HG02571 (cell line): ENCODE measurements at regions not wholly inside any gene's neighbourhood (a gene's known extent, or its start where the extent isn't known, plus 50 kb on each side); places are given as distances from the start of the nearest gene placed in this dataset.

Experiments used
- ATAC-seq: cut with Tn5 transposase; IDR thresholded peaks from one replicate; pipeline ENCODE4 v1.9.1; 2021; ENCODE audit warnings: mild to moderate bottlenecking, moderate library complexity; ENCODE audit not compliant: unreplicated experiment

DNA sequence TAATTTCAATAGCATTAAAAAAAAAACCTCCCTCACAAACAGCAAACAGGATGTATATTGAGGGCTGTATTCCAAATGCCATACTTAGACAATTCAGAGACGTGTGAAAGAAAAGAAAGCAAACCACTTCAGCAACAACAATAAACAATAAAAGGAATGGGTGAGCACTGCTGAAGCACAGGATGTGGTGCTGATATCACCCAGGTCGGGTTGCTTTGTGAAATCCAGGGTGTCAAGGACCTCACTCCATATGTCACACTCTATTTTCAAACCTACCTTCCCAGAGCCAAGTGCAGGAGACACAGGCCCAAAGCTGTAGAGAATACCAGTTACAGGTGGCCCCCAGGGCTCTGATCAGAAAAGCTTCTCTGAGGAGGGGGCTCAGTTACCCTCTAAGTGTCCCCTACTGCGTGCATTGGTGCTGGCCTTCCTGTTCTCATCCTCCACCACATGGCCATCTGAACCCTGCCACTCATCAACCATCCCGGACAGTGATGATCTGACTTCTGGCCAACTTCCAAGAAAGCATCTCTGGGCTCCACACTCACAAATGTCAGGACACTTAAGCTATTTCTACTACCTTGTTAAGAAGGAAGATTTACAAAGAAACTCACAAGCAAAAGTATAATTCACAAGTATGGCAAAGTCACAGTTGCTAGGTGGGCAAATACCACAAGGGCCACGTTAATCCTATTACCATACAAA, 363.0 kb downstream of the SS18 start:
- ATAC-seq: no peak

DNA sequence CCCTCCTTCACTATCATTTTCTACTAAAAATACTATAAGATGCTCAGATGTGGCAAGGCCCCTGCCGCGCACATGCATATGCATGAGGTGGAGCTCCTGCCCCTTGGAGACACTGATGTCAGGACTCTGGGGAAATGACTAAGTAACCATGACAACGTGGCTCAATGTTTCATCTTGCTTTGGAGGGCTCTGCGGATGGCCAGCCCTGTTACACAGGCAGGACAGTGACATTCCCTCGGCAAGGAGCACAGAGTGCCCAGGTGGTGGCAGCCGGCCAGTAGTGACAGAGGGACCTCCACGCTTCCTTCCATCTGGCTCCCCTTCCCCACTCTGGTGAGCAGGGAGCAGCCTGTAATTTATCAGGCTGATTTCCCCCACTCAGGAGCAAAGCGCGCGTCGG, 364.1 kb downstream of the SS18 start:
- ATAC-seq: no peak

DNA sequence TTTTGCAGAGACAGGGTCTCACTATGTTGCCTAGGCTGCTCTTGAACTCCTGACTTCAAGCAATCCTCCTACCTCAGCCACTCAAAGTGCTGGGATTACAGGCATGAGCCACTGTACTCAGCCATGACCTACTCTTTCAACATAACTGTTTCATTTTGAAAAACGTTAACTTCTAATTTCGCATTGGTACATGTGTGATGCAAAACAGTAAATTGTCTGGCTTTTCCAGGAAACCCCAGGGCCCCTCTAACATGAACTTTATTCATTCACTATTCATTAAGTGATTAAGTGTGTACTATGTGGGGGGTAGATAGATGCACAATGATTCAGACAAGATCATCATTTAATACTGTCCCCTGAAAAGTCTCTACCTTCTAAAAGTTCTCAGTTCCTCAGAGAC, 364.9 kb downstream of the SS18 start:
- ATAC-seq: no peak

DNA sequence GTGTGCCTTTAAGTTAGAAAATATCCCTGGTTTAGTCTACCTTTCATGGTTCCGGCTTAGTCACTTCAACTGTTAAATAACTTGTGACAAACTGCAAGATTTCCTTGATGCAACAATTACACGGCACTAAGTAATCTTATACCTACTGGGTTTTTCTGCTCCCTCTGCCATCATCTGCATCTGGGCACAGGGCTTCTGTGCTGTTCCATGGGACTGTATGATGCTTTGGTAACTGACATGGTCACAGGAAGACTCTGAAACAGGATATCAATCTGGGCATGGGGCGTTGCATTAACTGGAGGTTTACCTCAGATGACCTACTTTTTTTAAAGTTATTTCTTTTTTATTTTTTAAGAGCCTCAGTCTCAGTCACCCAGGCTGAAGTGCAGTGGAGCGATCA, 365.4 kb downstream of the SS18 start:
- no peak for ATAC-seq

DNA sequence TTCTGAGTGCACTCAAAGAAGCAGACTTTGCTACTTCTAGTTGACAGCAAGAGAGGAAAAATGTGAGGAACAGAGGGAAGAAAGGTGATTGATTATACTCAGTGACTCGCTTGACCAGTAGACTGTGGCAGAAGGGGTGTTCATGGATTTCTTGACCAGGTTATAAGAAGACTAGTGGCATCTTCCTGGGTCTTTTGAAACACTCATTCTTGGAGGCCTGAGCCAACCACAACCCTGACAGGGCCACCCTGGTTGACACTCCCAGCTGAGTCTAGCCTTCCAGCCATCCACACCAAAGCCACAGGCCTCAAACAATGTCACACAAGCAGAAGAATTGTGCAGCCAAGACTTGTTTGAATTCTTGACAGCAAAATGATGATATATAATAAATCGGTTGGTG, 366.3 kb downstream of the SS18 start:
- ATAC-seq: no peak

DNA sequence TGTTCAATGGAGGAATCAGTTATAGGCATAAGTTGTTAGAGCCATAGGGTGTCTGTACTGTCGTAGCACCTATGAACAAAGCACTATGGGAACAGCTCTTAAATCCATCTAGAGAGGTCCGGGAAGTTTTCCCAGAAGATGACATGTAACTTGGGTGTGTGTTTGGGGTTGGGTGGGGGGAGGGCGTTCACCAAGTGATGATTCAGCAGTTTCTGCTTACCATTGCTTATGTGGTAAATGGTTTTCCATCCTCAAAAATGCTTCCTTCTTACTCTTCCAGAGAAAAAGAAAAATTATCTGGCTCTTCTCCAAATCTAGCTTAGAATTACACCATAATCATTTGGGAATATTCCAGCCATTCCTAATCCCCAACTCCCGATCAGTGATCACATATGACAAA, 361.1 kb upstream of the ZNF521 start:
- ATAC-seq: no peak

DNA sequence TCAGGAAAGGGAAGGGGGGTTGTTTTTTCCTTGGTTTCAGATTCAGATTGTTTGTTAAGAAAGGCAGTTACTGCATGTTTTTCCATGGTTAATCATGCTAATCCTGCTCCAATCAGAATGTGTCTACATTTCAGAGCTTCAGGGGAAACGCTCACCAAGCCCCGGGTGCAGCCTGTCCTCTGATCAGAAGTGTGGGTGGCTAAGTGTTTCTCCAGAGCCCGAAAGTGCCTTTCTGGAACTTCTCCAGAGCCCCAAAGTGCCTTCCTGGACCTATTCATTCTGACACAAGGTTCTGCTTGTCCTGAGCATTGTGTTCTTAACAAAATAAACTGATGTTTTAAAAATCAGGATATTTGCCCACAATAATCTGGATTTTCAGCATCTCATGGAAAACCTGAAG, 359.0 kb upstream of the ZNF521 start:
- ATAC-seq: no peak

DNA sequence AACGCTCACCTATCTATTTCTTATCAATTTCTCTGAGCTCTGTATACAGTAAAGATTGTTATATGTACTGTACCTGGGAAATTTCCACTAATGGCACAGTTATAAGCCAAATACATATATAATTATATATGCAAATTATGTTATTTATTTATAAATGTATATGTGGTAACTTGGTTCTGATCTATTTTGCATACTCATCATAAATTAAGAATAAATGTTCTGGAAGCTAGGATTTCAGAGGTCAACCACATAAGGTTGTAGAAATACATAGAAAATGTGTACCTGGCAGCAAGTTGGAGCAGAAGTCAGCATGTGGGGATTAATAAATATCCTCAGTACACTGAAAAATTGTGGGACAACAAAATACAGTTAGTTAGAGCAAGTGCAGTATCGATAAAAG, 353.7 kb upstream of the ZNF521 start:
- ATAC-seq: no peak

DNA sequence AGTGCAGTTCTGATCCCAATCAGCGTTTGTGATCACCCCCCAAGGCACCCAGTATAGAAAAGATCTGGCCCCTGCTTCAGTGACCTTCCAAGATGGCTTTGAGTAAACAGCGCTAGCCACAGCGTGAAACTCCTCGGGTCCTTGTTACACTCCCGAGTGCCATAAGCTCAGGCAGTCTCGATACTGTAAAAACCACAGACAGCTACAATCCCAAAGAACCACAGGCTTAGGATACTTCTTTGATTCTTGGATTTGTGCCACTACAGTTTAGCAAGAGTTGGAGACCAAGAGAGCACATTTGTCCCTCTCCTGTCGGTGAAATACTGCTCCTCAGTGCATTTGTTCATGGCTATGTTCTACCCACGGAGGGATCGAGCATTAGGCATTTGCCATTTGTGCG, 352.5 kb upstream of the ZNF521 start:
- ATAC-seq: no peak

DNA sequence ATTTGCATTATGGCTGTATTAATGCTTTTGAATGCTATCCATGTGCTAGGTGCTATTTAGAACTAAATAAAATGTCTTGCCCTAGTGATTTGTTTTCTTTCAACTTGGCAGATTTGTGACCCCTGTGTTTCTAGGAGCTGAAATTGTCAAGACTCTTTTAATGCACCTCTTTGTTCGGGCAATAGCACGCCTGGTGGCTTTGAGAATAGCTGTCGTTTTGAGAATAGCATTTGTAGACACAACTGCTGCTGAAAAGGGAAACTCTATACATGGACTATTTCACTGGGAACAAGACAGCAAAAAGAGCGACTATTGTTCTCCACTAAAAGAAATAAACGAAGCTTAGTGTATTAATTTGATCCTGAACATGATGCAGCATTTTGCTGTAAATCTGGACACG, 352.1 kb upstream of the ZNF521 start:
- ATAC-seq: no peak

DNA sequence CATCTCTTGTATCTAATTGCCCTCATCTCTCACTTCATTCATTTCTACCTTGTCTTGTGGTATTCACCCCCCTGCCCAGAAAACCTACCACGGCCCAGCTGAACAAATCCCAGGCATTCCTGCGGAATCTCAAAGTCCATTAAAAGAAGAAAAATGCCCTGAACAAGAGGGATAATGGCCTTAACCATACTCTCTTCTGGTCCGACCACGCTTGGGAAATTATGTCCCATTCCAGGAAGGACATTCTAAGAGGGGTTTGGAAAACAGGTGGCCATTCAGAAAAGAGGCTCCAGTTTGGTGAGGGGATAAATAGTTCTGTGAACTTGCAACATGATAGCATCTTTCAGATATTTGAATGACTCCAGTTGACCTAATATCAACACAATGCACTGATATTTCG, 349.9 kb upstream of the ZNF521 start:
- ATAC-seq: no peak

DNA sequence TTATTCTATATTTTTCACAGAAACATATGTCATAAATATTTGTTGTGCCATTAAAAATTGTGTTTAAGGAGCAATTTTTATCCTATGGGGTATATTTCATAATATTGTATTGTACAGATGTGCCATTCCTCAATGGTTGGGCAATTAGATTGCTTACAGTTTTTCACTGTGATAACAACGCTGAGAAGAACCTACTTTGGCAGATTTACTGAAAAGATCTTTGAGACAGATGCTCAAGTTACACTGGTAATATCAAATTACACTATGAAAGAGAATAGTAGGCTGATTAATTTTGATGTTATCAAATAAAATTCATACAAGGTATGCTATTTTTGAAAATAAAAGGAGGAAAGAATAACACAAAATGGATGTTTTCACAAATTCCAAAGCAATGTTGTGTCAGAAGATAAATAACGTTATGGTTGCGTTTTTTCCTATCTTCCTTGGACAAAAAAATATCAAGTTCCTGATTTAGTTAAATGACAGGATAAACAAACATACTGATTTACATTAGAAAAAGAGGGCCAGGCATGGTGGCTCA, 335.1 kb upstream of the ZNF521 start:
- ATAC-seq: no peak

DNA sequence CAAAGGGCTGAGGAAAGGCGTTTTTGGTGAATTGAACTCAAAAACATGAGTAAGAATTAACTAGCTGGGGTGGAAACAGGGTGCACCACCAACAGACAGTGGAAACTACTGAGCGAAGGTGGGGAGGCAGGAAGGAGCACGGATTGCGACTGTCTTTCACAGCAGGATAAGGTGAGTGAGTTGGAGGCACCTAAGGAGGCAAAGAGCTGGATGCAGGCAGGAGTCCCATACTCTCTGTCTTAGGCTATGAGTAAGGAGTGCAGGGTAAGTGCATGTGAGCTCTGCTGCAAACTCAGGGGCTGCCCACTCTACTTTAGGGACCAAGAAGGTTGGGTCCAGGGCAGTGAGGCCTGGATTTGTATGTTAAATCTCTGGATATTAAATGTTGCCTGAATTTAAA, 333.1 kb upstream of the ZNF521 start:
- ATAC-seq: no peak

DNA sequence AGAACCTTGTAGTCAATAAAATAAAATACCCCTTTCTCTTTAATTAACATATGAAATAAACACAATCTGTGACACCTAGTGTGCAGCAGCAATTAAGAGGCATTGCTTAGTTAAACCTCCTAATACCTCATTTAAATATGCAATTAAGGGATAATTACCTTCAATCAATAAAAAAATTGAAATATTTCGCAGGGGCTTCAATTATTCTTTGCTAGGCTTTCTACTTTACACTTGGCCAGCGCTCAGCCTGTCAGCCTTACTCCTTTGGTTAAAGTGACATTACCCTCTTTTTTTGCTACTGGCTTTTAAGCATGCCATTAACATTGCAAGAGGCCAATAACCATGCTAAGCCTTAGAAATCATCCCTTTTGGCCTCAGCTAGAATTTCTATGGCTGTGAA, 327.5 kb upstream of the ZNF521 start:
- ATAC-seq: no peak

DNA sequence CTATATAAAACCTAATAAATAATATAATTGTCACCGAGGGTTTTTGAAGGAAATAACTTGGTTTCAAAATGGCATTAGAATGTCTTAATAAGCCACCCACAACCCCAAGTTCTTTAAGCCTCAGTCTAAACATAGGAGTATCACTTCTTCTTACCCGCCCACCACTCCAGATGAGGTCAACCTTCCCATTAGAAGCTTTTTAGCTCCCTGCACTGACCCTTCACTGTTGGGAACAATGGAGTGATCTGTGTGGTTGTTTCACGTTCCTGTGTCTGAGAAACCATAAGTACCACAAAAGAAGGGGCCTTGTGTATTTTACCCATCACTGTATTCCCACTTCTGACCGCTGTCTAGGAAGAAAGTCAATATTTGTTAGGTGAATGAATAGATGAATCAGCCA, 326.3 kb upstream of the ZNF521 start:
- no peak for ATAC-seq

DNA sequence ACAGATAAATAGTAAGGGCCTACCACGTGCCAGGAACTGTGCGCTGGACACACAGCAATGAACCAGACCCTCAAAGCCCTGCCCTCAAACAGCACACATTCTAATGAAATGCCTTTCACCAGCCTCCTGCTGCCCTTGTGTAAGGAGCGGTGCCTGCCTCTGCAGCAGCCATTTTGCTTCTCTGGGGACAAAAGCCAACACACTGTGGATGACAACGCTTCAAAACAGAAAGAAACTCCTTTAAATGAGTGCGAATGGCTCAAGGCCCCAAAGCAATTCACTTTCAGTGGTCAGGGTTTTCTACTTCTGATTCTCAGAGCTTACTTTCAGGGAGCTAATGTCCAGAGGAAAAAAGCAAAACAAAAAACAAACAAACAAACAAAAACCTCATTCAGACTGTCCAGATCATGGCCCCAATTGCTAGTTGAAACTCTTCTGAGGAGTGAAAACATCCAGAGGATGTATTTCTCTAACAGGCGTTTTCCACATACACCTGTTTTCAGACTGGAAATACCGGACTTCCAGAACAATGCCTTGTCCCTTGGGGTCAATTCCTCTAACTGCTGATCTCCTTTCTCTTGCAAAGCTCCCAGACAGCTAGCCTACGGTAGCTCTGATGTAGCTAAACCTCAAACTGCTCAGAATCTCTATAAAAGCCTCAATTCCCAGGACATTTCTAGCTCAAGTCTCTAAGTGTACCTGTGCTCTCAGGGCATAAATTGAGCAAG, 323.3 kb upstream of the ZNF521 start:
- ATAC-seq: no peak

DNA sequence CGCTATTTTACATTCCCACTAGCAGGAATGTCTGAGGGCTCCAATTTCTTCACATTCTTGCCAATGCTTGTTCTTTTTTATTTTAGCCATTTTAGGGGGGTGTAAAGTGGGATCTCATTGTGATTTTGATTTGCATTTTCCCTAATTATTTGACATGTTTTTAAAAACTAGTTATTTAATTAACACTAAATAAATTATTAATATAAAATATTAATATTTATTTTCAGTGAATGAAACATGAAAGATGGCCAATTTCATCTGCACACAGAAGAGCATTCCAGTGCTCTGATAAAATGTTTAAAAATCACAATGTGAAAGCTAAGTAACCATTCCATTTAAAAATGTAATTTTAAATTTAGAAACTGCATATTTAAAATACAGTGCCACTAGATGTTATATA, 322.2 kb upstream of the ZNF521 start:
- no peak for ATAC-seq

DNA sequence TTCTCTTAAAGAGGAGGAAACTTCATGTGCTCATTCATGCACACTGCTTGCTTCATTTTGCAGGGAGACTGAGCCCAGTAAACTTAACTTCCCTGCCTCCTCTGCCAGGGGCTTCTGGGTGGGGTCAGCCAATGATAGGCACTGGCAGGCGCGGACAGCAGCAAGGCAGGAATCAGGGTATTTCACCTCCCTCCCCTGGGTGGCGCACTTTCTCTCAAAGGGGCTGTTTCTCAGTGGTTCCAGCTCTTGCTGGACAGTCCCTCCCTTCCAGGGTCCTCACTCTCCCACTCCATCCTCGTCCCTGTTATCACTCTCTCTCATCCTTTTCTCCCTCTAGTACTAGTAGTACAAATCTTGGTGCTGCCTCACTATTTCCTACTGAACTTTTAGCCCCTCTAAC, 320.5 kb upstream of the ZNF521 start:
- ATAC-seq: no peak

DNA sequence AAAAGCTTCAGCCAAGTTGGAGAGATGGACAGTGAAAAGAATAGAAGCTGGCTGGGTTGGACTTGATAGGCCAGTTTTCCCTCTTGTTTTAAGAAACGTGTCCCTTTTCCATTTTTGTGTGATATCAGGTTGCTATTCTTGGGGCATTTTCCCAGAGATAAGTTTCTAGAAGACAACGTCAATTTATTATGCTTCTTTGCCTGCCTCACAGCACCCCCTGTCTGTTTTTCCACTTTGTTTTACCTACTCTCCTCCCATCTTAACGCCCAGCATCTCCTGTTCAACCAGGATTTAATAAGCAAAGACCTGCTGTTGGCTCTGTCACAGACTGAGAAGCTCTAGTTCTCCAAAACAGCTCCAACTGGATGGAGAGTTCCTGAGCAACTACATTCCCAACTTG, 317.8 kb upstream of the ZNF521 start:
- no peak for ATAC-seq

DNA sequence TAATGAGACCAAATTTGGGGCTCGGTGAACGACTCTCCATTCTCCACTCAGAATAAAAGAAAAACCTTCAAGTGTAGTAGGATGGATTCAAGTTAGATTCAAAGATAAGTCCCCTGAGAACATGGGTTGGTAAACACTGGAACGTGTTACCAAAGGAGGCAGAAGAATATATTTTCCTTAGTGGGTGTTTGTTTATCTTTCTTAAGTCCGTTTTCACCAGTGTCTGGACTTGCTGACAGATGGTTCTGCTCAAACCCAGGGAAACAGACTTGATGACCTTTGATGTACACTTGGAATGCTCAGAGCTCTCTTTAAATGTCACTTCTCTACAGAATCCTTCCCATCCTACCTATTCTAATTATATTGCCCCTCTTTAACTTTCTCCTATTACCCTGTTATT, 310.3 kb upstream of the ZNF521 start:
- ATAC-seq: no peak

DNA sequence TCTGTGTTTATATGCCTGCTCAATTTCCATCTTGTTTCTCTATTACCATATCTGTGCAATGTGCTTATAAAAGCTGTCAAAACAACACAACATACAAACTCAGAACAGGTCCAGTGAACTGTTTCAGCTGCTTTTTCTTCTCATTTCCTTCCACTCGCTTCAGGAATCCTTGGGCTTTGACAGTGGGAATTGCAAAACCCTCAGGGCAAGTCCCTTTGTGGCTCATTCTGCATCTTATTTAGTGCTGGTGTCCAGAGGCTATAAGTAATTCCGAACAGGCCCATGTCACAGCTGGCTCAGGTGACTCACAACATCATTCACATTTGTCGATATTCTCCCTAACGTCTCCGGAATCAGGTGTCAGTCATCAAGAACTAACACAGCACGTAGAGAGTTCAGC, 309.9 kb upstream of the ZNF521 start:
- no peak for ATAC-seq

DNA sequence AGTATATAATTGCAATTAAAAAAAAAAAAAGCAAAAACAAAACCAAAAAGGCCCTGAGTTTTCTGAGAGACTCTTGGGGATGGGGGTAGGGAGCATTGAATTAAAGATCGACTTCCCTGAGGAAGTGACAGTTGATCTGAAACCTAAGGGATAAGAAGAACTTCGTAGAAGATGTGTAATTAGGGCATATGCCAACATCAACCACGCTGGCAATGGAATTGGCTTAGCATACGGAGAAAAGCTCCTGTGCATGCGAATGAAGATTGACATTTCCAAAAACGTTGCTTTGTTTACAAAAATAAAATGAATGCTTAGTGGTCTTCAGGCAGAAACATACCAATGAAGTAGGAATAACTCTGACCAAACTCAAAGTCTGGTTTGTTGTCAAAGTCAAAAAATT, 307.6 kb upstream of the ZNF521 start:
- no peak for ATAC-seq

DNA sequence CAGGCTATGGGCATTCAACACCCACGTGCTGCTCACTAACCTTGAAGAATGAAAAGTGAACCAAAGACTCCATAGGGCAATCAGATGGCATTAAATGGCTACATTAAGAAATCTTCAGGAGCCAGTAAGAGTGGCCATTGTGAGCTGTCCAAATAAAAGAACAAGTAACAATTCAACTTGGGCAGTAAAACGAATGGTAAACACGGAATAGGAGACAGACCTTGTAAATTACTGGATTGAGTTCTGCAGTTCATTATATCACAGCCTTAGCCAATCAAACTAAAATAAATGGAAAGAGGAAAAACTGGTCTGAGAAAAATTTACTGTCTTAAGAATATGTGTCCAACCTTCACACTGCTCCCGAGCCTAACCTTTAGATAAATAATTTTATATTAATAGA, 306.5 kb upstream of the ZNF521 start:
- no peak for ATAC-seq
